ENCODE measurements at regions not wholly inside any gene's neighbourhood (a gene's known extent, or its start where the extent isn't known, plus 50 kb on each side); places are given as distances from the start of the nearest gene placed in this dataset.

- Histone ChIP-seq H3K4me1 (peaks cover 0 to 6% (median 0%) of the 10 kb centered on the region in 4 donors), H3K9me3 (no peaks in the 10 kb centered on the region), H3K27me3 (no peaks in the 10 kb centered on the region), H3K36me3 (no peaks in the 10 kb centered on the region), H3K27ac (no peak overlapping the region), H3K4me3 (no peak overlapping the region)
- no peak for ATAC-seq
- DNase-seq: no peak
- intact Hi-C loops (cut with DNase I): no loop called here
- WGBS (ENCODE audit: insufficient coverage, low coverage, low lambda C conversion rate, missing lambda C conversion rate): 40% methylated on average over 5 of the region's 5 CpGs
- TF ChIP-seq CTCF (IDR thresholded peaks at IDR 0.05): no peak
- no peak for TF ChIP-seq POLR2A (IDR thresholded peaks at IDR 0.05)
Observed at GRCh38 chr7:137084607-137085380, 216.3 kb downstream of the CHRM2 start.

GRCh38 chr7:137082391-137082790 lies 213.9 kb downstream of the CHRM2 start:
- ATAC-seq: no peak
- intact Hi-C loops (cut with DNase I): no loop called here
- TF ChIP-seq POLR2A (IDR thresholded peaks at IDR 0.05) (no peak), CTCF (IDR thresholded peaks at IDR 0.05) (no peak)
- no peak overlapping the region for H3K4me3 ChIP-seq
- DNase-seq: no peak
- H3K4me1 ChIP-seq: peaks cover 0 to 6% (median 0%) of the 10 kb centered on the region in 4 donors
- no peaks in the 10 kb centered on the region for H3K36me3 ChIP-seq
- H3K27me3 ChIP-seq: no peaks in the 10 kb centered on the region
- H3K9me3 ChIP-seq: no peaks in the 10 kb centered on the region
- no peak overlapping the region for H3K27ac ChIP-seq

- Histone ChIP-seq H3K4me3 (no peak overlapping the region), H3K27ac (no peak overlapping the region), H3K4me1 (peaks cover 0 to 6% (median 0%) of the 10 kb centered on the region in 4 donors), H3K9me3 (no peaks in the 10 kb centered on the region), H3K27me3 (no peaks in the 10 kb centered on the region), H3K36me3 (no peaks in the 10 kb centered on the region)
- peak; percentile 50 to 86 (median 72) for ATAC-seq
- TF ChIP-seq CTCF (IDR thresholded peaks at IDR 0.05) (no peak), POLR2A (IDR thresholded peaks at IDR 0.05) (no peak)
- intact Hi-C loops (cut with DNase I): no loop called here
- peak in 2 of 3 donors; percentile 27 to 74 for DNase-seq
- WGBS (ENCODE audit: insufficient coverage, low coverage, low lambda C conversion rate, missing lambda C conversion rate): 17% methylated on average over 2 of the region's 2 CpGs
Observed at GRCh38 chr7:137081321-137082093, 213.1 kb downstream of the CHRM2 start.

GRCh38 chr7:137080516-137081203 lies 212.2 kb downstream of the CHRM2 start:
- peaks cover 0 to 6% (median 0%) of the 10 kb centered on the region in 4 donors for H3K4me1 ChIP-seq
- TF ChIP-seq POLR2A (IDR thresholded peaks at IDR 0.05): no peak
- TF ChIP-seq CTCF (IDR thresholded peaks at IDR 0.05): no peak
- ATAC-seq (no peak), DNase-seq (no peak)
- no peaks in the 10 kb centered on the region for H3K36me3 ChIP-seq
- intact Hi-C loops (cut with DNase I): no loop called here
- no peaks in the 10 kb centered on the region for H3K27me3 ChIP-seq
- no peak overlapping the region for H3K27ac ChIP-seq
- no peaks in the 10 kb centered on the region for H3K9me3 ChIP-seq
- WGBS (ENCODE audit: insufficient coverage, low coverage, low lambda C conversion rate, missing lambda C conversion rate): 50% methylated on average over 5 of the region's 5 CpGs
- H3K4me3 ChIP-seq: no peak overlapping the region
